Astrocyte of the hippocampus (primary cell): ENCODE measurements at regions not wholly inside any gene's neighbourhood (a gene's known extent, or its start where the extent isn't known, plus 50 kb on each side); places are given as distances from the start of the nearest gene placed in this dataset.
"Not testable (repeated sequence)": the region's sequence is repeated elsewhere in the genome, so short reads cannot be mapped to it uniquely, and the experiment has no call there.

Source experiments
- DNase-seq: peaks from one replicate; pipeline ENCODE4 v3.0.0; 2011; ENCODE audit warnings: low read depth, low spot score

DNA sequence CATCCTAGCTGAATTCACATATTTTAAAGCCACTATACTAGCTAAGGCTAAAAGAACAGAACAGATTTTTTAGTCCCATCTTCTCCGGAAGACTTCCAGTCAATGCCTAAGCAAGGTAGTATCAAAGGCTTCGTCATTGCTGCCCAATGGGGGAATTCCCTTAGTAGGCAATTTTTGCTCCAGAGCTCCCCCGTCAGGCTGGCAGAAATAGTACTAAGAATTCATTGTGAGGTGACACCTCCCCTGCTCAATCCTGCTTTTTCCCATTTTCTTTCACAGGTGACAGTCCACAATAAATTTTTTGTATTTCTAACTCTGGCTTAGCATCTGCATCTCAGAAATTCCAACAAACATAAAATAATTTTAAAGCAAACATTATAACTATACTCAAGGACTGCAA lies 52.8 kb upstream of the SRSF6 start:
- DNase-seq = no peak

DNA sequence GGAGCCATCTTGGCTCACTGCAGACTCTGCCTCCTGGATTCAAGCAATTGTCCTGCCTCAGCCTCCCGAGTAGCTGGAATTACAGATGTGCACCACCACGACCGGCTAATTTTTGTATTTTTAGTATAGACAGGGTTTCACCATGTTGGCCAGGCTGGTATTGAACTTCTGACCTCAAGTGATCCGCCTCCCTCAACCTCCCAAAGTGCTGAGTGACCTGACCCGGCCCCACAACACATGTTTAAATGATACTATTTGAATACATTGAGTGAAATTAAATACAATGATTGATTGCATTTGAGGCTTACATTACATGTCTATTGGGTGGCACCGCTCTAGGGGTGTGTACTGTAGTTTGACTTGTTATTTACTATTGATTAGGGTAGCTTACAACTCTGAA lies 56.8 kb upstream of the SRSF6 start:
- DNase-seq = not testable (repeated sequence)

DNA sequence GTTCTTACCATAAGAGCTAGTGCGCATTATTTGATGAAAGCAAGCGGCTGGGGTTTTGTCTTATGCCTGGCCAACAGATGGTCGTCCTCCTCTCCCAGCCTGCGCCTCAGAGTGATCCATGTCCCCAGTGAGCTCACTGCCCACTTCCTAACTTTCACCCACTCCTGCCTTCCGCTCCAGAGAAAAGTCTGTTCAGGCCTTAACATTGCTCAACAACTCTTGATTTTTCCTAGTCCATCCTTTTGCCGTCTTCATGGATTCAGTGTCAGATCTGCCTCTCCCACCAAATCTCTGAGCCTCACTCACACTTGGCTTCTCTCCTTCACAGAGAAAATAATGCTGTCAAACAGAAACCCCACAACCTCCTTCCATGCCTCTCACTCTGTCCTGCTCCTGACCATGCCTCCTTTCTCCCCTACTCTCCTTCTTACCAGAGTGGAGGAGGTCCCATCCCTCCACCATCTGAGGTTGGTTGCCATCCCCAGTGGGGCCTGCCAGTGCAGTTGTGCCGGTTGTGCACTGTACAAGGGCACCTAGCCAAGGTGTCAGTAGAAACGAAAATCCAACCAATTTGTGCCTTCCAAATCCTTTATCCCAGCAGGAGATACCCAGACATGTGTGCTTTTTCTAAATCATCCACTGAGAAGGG lies 58.9 kb upstream of the SRSF6 start:
- DNase-seq = no peak

DNA sequence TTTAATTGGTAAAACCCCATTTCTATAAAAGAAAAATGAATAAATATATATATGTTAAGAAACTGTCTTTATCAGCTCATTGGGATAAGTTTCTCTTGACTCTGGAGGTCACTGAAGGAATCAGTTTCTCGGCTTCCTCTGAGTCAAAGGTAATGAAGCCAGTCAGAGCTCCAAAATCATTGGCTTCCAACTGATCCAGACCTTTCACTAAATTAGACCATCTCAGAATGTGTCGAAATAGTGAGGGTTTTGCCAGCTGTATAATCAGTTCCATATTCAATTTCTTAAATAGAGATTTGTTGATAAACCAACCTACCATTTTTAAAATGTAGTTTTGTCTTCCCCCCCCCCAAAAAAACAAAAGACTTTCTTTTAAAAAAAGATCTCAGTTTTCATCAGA lies 60.5 kb upstream of the SRSF6 start:
- DNase-seq = no peak

DNA sequence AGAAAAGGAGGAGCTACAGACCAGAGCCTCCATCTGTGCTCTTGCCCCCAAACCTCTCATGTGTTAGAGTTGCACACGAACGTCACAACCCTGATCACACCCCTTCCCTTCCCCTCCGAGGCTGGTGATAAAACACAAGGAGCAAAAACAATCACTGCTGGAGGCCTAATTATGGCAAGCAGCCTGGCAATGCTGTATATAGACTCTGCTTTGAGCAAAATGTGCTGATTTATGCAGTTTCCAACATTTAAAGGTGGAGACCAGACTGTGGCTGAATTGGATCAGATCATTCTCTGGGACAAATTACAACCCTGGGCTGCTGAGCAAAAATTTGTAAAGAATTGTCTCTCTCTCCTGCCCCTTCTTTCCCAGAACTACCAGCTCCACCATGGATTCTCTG lies 64.6 kb upstream of the SRSF6 start:
- no peak for DNase-seq

DNA sequence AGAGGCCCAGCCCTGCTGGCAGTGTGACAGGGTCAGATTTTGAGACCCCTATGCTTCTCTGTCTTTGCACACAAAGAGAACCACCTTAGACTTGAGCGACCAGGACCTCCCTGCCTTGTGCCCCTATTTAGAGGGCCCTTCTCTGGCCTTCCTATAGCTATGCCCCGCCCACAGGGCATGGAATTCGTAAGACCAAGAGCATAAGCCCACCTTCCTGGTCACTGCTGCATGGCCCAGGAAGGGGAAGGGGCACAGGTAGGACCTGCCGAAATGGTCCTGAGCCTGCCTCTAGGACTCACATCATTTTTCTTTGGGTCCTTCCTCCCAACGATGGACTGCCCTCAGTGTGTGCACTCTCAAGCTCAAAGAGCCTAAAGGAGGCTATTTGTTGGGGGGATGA lies 65.1 kb upstream of the SRSF6 start:
- DNase-seq = no peak

DNA sequence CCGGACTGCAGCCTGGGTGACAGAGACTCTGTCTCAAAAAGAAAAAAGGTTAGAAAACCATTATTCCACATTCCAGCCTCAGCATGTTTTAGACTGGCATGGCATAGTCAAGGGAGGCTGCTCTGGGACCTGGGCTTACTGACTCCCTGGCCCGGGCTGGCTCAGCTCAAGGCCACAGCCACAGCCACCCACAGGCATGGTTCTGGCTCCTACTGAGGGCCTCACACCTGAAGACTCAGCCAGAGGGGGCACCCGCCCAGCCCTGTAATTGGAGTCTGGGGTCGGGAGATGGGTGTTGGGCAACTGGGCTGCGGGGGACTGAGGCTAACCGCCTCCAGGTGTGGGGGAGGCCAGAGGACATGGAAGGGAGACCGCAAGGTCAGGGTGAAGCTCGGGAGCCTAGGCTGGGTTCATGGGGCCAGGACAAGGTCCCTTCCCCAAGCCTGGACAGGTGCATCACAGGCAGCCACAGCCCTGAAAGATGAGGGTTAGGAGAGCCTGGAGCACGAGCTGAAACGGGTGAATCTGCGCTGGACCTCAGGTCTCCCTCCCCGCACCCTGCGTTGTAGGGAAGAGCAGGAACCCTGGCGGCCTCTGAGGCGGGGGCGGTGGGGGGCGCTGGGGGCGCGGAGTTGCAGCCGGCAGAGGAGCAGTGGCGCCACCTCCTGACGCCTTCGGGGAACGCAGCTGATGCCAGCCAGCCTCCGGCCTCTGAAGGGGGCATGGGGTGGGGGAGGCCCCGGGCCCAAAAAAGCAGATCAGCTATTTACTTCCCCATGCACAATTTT lies 67.7 kb upstream of the SRSF6 start:
- DNase-seq = no peak

DNA sequence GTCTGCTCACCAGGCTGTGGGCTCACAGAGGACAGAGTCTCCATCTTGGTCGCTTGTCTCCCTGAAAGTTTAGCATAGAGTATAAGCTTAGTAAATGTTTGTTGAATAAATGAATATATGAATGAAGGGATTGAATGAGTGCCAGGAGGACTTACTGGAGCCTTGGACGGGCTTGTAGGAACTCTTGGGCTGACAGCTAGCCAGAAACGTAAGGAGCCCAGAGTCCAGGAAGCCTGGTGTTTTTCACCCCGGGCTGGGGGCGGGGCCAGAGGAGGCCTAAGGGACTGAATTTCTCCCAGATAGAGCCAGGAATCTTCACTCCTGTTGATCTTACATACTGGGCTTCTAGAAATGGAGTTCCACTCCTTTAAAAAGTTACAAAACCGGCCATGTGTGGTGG lies 68.5 kb upstream of the SRSF6 start:
- DNase-seq = no peak

DNA sequence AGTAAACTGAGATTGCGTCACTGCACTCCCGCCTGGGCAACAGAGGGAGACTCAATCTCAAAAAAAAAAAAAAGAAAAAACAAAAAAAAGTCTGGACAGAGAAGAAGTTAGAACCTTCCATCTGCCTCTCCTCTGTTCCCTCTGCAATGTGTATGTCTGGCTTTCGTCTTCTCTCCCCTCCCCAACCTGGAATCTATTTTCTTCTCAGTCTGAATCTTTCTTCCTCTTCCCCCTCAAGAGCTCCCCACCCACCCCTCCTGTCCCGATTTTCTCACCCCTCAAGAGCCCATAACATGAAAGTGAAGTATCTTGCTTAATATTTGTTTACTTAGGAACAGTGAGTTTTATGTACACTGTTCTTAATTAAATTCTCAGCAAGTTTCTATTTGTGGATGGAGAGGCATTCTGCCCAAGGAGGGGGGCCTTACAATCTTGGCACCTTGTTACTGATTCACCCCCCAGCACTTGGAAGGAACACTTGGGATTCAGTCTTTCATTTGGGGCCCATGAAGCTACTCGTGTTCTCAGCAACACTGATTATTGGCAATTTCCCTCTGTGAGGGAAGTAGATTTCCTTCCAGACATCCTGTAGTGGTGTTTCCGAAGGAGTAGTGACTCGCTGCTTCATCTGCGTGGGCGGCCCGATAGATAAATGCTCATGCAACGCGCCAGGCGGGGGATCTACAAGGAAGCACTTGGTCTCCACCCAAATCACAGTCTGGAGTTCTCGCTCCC lies 69.3 kb upstream of the SRSF6 start:
- DNase-seq = no peak

DNA sequence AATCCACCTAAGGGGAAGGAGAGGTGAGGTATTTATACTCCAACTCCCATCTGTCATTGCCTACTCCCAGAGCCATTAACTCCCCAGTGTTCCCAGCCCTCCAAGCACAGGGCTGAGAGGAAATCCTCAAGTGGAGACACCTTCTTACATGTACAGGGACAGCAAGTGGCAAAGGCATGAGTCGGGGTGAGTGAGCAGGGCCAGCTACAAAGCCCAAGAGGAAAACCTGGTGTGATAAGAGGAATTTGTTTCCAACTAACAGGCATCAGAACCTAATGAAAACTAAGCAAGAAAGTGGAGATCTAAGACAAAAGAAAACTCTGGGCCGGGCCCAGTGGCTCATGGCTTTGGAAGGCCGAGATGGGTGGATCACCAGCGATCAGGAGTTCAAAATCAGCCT lies 70.0 kb upstream of the SRSF6 start:
- no peak for DNase-seq

DNA sequence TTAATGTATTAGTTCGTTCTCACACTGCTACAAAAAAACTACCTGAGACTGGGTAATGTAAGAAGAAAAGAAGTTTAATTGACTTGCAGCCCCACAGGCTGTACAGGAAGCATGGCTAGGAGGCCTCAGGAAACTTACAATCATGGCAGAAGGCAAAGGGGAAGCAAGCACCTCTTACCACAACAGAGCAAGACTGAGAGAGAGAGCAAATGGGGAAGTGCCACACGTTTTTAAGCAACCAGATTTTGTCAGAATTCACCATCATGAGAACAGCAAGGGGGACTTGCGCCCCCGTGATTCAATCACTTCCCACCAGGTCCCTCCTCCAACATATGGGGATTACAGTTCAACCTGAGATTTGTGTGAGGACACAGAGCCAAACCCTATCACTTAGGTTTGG lies 70.8 kb upstream of the SRSF6 start:
- DNase-seq = no peak

DNA sequence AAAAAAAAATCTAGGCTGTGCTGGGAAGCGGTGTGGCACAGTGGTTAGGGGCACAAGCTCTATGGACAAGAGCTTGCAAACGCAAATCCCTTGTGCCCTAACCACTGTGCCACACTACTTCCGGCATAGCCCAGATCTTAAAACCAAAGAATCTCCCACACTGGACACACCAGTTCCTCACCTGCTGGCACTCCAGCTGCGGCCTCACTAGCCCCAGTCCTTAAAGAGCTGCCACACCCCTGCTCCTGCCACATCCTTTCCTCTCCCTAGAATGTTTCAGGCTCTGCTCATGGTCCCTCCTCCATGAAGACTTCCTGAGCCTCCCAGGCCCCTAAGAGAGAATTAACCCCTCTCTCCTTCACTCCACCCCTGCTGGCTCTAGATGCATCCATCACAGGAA lies 71.8 kb upstream of the SRSF6 start:
- DNase-seq = no peak

DNA sequence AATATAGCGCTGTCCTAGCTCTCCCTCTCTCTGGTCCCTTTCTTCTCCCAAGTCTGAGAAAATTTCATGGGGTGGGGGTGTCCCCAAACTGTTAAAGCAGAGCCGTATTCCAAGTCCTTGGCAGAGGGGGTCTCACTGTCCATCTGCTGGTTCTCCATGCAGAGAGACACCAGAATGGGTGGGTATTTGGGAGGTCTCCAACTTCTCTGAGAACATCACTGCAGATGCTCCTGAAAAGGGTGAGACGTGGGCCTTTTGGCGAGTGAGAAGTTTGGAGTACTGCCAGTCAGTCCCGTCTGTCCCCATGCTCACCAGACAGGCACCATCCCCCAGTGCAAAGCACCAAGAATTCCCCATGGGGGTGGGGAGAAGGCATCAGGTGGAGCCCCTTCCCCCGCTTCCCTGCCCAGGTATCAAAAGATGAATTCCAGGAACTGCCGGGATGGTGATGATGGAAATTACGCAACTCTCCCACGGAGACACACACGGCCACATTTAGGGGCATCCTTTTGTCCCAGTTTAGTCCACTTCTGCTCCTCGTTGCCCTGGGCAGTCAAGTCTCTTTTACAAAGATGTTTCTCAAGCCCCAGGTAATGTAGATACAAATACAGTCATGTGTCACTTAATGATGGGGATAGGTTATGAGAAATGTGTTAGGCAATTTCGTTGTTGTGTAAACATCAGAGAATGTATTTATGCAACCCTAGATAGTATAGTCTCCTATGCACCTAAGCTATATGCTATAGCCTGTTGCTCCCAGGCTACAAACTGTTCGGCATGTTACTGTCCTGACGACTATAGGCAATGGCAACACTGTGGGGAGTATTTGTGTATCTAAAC lies 73.4 kb upstream of the SRSF6 start:
- no peak for DNase-seq

DNA sequence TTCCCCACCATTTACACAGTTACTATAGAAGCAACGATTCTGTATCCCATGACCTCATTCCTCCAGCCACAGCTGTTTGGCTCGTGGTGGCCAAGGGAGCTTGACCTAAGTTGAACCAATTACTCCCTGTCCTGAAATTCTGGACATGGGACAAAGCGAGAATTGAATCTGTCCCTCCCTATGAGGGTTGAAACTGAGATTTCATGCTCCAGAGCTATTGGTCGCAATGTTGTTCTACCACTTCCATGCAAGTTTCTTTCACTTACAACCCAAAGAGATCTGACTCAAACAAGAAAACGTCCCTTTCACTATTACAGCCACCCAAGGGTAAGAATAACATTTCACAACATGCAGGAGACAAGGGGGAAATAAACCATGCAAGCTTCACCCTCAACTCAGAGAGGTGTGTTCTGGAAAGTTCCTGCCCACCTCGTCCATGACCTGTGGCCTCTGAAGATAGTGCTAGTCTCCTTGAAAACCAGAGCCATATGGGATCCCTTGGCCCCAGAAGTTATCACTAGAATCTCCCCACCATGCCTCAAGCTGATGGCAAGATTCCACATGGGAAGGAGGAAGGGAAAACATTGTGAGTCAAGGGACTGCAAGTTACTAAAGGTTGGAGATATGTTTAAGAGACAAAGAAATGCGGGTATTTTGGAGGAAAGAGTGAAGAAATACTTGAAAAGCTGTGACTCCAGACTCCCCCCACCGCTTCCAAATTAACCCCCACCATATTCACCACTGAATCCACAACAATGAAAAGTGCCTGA lies 74.5 kb upstream of the SRSF6 start:
- no peak for DNase-seq

DNA sequence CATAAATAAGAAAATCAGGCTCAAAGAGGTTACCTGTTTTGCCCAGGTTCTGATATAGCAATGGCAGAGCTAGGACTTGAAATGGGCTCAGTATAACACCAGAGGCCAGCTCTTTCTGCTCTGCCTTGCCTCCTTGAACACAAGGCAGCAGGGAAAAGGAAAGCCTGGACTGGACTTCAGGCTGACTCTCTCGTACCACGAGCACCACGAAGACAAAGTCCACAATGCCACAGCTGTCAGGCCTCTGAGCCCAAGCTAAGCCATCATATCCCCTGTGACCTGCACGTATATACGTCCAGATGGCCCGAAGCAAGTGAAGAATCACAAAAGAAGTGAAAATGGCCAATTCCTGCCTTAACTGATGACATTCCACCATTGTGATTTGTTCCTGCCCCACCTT lies 75.6 kb upstream of the SRSF6 start:
- DNase-seq = not testable (repeated sequence)

DNA sequence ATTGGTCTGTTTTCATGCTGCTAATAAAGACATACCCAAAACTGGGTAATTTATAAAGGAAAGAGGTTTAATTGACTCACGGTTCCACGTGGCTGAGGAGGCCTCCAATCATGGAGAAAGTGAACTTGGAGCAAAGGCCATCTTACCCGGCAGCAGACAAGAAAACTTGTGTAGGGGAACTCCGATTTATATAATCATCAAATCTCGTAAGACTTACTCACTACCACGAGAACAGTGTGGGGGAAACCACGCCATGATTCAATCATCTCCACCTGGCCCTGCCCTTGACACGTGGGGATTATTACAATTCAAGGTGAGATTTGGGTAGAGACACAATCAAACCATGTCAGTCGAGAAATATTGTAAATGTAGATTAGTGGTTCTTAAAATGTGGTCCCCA lies 76.2 kb upstream of the SRSF6 start:
- DNase-seq = not testable (repeated sequence)

DNA sequence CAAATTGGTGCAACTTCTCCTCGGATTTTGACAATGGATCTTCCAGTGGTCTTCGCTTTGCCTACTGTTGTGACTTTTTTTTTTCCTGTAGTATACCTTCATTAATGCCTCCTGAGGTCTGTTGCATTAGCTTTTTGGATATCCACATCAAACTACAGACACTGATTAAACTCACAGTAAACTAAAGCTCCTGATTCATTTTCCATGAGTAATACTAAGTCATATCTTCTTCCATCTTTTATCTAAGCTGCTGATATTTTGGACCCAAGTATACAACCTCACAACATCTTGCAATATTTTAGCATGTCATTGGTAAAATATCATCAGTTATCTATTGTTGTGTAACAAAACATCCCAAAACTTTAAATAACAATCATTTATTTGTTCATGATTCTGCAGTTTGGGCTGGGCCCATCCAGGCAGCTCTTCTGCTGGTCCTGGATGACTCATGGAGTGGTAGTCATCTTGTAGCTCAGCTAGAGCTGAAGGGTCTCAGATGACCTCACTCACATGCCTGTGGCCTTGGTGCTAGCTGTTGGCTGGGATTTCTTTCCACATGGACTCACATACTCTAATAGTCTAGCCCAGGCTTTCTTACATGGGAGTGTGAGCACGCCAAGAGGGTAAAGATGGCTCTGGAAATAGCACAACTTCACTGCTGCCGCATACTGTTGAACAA lies 78.3 kb upstream of the SRSF6 start:
- peak; percentile 58 for DNase-seq

DNA sequence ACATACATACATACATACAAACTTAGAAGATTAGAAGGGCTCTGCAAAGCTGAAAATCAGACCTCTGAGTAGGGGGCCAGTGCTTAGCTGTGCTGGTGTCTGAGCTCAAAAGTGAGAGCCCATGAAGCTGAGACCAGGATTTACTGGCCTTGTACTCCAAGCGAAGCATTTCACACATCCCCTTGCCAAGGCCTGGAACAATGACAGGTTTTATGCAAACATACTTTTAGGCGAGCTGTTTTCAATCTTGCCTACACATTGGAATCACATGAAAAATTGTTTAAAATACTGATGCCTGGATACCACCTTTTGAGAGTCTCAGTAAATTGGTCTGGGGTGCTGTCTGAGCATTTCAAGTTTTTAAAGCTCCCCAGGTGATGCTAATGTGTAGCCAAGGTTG lies 80.9 kb upstream of the SRSF6 start:
- DNase-seq = no peak

DNA sequence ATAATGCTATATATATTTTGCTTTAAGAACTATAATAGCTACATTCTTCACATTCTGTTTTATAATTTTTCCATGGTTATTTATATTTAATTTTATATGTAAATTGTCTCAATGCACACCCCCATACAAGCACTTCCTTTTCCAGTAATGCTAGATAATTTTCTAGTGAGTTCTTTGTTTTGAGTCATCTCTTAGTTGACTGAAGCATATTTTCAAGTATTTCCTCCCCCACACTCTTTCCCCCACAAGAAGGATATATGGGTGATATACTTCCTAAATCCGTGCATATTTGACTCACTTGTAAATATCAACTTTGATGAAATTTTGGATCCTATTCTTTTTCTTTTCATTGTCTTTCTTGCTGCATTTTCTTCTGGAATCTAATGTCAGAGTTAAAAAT lies 82.1 kb upstream of the SRSF6 start:
- no peak for DNase-seq

DNA sequence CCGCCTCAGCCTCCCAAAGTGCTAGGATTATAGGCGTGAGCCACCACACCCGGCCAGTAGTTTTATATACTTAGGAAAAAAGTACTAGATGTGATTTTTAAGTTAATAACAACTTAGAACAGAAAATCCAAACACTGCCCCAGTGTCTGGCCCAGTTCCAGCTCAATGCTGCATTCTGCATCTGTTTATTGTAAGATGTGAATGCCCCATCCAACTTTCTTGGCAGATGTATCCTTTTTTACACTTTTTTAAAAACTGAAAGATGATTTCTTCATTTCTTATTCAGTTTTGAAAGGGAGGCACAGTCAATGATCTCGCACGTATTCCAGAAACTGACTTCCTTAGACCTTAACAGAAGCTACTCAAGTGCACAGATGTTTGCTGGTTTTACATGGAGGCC lies 85.6 kb upstream of the SRSF6 start:
- no peak for DNase-seq

DNA sequence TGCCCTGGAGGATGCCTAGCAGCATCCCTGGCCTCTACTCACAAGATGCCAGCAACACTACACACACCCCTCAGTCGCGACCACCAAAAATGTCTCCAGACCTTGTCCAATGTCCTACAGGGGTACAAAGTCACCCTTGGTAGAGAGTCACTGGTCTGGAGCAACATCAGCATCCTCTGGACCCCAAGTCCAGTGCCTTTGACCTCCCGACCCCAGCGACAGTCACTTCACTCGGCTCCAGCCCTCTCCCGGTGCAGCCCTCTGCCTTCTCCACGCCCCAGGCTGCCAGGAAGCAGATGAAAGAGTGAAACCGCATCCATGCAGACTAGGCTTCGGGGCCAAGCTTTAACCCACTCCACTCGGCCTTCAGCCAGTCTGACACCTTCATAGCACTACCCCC lies 92.0 kb upstream of the SRSF6 start:
- no peak for DNase-seq
